ELF-1 (cell line): ENCODE measurements at regions not wholly inside any gene's neighbourhood (a gene's known extent, or its start where the extent isn't known, plus 50 kb on each side); places are given as distances from the start of the nearest gene placed in this dataset.

ENCODE experiments used
- DNase-seq: peaks from one replicate; pipeline ENCODE4 v3.0.0-alpha.2; 2016; ENCODE audit warnings: low read depth, low spot score

DNA sequence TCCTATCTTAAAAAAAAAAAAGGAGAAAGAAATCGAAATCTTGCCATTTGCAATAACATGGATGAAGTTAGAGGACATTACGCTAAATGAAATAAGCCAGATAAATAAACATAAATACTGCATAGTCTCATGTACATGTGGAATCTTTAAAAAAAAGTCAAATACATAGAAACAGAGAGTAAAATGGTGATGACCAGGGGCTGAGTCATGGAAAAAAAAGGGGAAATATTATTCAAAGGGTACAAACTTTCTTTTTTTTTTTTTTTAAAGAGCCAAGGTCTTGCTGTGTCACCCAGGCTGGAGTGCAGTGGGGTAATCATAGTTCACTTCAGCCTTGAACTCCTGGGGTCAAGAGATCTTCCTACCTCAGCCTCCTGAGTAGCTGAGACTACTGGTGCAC lies 310.1 kb downstream of the ZNF608 start:
- DNase-seq: no peak

DNA sequence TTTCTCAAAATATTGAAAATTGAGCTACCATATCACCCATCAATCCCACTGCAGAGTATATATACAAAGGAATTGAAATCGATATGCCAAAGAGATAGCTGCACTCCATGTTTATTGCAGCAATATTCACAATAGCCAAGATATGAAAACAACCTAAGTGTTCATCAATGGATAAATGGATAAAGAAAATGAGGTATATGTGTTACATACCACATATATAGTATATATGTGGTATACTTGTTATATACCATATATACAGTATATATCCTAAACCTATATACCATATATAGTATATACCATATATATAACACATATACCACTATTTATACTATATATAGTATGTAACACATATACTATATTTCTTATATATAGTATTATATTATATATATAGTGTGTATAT lies 313.3 kb downstream of the ZNF608 start:
- no peak for DNase-seq

DNA sequence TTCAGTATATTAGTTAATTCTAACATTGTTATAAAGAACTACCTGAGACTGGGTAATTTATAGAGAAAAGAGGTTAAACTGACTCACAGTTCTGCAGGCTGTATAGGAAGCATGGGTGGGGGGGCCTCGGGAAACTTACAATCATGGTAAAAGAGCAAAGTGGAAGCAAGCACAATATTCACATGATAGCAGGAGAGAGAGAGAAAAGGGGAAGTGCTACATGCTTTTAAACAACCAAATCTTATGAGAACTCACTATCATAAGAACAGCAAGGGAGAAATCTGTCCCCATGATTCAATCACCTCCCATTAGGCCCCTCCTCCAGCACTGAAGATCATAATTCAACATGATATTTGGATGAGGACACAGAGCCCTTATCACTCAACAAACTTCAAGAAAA lies 324.9 kb downstream of the ZNF608 start:
- no peak for DNase-seq

DNA sequence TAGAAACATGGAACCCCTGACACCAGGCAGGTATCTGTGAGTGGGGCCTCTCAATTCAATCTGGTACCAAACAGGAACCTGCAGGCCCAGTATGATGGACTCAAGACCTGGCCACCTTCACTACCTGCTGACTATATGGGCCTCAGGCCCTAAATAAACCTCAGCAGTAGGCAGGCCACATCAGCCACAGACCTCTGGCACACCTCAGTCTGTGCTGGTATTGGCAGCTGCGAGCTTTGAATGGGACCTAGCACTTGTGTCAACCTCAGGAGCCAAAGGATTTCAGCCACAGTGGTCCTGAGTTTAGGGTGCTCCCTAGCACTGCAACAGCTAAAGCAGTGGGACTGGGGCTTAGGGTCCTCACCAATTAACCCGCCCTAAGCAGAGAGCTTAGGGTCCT lies 325.5 kb downstream of the ZNF608 start:
- DNase-seq: no peak

- DNase-seq: no peak
These were observed 326.9 kb downstream of the ZNF608 start for GRCh38 chr5:124419531-124419930.

DNA sequence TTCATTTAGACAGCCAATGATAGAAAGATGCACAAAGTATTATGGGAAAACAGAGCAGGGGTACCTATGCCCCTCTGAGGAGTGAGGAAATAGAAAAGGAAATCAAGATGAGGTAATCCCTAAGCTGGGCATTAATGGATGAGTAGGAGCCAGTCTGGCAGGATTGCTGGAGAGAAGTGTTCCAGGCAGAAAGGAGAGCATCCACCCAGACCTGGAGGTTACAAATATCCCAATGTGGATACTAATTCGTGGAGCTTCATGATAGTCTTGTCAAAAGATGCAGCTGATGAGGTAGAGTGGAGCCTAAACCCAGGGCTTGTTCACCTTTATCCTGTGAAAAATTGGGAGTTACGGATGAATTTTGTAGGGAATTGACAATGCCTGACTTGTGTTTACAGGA lies 328.0 kb downstream of the ZNF608 start:
- DNase-seq: no peak

DNA sequence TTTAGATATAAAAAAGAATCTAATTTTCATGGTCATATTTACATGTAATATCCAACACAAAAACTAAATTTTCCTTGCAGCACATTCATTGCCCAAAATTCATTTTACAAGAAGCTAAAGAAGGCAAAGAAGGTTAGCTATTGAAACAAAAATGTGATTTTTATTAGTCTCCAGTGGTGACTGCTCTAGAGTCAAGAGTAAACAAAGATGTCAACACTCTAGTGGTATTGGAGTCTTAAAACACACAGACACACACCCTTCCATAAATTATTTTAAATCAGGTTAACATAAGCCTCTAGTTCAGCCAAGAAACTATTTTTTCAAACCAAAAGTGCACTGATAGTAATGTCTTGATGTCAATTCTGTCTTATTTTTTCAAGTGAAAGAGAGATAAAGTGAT lies 329.2 kb downstream of the ZNF608 start:
- no peak for DNase-seq

DNA sequence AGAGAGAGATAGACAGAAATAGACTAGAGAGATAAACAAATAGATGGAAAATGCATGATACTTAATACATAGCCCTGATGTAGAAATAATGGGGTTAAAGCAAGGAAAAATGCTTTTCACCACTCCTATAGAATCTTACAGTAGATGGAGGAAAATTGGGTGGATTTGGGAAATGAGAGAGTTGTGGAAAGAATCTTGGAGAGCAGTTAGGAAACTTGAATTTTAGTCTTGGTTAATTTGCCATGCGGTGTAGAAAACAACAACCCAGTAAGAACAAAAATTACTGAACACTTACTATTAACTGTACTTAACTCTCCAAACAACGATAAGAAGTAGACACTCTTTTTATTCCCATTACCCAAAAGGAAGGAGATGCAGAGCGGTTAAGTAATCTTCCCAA lies 329.8 kb downstream of the ZNF608 start:
- no peak for DNase-seq

DNA sequence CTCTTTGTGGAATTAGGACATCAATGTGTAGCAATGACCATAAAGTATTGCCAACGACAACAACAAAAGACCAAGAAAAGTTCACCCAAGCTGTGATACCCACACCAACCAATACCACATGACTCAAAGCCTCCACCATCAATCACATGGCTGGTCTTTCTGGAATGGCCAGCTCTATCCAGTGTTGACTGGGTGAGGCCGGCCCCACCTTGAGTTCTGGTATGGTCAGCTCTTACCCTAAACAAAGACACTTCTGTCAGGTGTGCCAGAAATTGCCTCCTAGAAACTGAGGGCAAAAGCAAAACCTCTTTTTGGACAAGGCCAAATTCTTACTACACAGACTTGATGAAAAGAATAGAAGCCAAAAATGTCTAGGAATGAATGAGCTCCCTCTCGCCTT lies 331.5 kb downstream of the ZNF608 start:
- DNase-seq: no peak

DNA sequence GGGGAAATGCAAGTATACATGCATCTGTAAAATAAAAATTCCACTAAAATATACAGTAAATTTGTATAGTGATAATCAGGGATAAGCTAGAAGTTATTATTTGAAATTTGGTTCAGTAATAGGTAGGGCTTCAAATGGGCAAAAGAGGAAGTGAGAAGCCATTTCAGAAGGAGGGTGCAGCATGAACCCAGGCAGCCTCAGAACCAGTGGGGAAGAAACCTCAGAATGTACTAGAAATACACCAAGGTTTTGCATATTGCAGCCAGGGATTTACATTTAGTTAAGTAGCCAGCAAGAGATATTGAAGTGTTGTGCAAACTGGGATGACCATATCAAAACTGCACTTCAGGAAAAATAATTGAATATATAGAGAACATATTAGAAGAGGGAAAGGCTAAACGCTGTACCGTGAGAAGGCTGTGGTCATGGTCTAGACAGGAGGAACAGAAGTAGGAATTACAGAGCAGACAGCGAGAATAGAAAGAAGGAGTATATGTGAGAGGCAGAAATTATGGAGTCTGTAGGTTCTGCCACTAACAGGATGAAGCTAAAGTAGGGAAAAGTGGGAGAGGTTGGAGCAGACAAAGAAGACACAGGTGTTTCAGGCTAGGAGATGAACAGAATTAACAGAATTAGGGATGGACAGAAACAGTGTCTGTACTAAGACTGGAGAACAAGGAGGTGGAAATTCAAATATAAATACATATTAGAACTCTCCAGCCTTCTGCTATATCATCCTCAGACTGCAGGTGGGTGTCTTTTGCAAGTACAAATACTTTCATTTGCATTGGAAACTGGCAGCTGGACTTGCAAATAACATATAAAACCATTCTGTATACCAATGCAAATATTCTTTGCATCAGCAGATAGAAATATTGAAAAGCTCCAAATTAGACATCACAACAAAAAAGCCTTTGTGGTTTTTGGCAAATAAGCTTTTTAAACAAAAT lies 335.6 kb downstream of the ZNF608 start:
- DNase-seq: no peak

- DNase-seq: no peak
These were observed 337.5 kb downstream of the ZNF608 start for GRCh38 chr5:124408738-124409453.

DNA sequence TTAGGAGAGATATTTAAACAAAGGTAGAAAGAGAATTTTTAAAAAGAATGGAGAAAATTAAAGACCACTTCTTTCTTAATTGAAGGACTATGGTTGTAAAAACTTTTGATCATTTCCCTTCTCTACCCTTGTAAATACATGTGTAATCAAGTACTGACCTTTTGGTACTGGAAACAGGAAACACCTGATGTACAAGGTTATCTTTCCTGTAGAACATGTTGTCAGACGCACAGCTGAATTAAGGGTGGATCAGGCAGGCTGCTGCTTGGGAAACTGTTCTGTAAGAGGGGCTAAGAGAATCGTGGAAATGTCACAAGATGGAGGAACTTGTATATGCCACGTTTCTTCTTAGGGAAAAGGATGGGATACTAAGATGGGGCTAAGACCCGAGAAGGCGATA lies 341.6 kb downstream of the ZNF608 start:
- DNase-seq: no peak

- DNase-seq: no peak
These were observed 343.2 kb downstream of the ZNF608 start for GRCh38 chr5:124403281-124403680.

- peak; percentile 10 for DNase-seq
These were observed 344.3 kb downstream of the ZNF608 start for GRCh38 chr5:124402144-124402581.

GRCh38 chr5:124401476-124402143 lies 344.8 kb downstream of the ZNF608 start:
- DNase-seq: no peak

DNA sequence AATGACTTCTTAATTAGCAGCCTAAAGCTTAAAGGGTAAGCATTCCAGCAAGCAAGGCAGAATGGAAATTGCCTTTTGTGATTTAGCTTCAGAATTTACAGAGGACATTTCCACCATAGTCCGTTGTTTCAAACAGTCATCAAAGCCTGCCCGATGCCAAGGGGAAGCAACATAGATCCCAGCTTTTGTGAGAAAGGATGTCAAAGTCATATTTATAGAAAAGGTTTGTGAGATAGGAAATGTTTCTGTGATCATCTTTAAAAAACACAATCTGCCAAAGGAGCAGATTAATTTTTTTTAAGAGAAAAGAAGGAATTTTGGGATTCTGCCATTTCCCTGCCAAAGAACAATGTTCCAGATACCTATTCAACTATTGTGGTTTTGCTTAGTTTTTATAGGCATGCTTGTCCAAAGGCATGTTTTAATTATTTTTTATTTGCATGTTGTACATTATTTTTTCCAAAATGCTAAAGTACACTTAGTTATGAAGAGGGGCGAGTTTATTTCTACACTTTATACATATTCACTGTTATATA lies 346.9 kb downstream of the ZNF608 start:
- DNase-seq: no peak

- DNase-seq: no peak
These were observed 348.0 kb downstream of the ZNF608 start for GRCh38 chr5:124398460-124398859.

- DNase-seq: no peak
These were observed 349.1 kb downstream of the ZNF608 start for GRCh38 chr5:124397317-124397716.

- DNase-seq: no peak
These were observed 350.5 kb downstream of the ZNF608 start for GRCh38 chr5:124395926-124396325.

GRCh38 chr5:124395287-124395686 lies 351.2 kb downstream of the ZNF608 start:
- peak; percentile 53 for DNase-seq

DNA sequence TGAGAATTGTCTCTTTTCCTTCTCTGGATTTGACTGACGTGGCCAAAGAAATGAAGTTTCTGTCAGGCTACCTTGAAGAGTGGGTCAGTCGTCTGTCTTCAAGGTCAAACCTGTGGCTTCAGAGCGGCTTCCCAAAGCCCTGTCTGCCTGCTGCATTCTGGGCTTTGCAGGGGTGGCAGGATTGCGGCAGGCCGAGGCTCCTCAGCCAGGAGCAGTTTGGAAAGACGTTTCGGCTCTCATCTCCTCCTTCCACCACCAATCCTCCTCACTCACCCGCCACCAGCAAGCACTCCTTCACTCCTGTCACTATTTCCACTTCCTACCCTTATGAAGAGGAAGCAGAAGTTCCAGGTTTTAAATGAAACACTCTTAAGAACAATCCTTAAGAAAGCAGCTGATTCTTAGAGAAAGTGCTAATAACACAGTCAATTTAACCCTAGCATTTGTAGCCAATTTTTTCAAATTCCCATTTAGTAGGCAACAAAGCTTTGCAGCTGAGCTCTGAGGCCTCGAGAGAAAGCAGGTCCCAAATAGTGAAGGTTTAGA lies 351.7 kb downstream of the ZNF608 start:
- no peak for DNase-seq
